CD8-positive, alpha-beta memory T cell (primary cell): ENCODE measurements at regions not wholly inside any gene's neighbourhood (a gene's known extent, or its start where the extent isn't known, plus 50 kb on each side); places are given as distances from the start of the nearest gene placed in this dataset.

ENCODE experiments used
- CTCF ChIA-PET: fragments of 350-600 bp; sonication (Branson Sonifier 250); formaldehyde crosslinking; loops from one replicate; lab custom pipeline; 2021; ENCODE audit warnings: antibody characterized with exemption; lab: Charles Lee
- POLR2A ChIA-PET: fragments of 350-600 bp; sonication (Branson Sonifier 250); formaldehyde crosslinking; loops from one replicate; lab custom pipeline; 2021; ENCODE audit warnings: antibody characterized with exemption; lab: Charles Lee
- DNase-seq, 5 donors: peaks; one replicate each; pipeline versions ENCODE4 v3.0.0 to v3.0.0-alpha.2; 2020 to 2022; ENCODE audit warnings: mixed read lengths in 1 of 5
- H3K27ac ChIP-seq: one replicate; pipeline ENCODE4 v1.7.0; 2013; ENCODE audit warnings: low read depth, mild to moderate bottlenecking, low read length, moderate library complexity
- H3K27me3 ChIP-seq: 2 replicates; pipeline ENCODE4 v1.7.0; 2013; ENCODE audit warnings: low read length, mild to moderate bottlenecking; ENCODE audit not compliant: insufficient read depth, poor library complexity, severe bottlenecking
- H3K36me3 ChIP-seq: 2 replicates; pipeline ENCODE4 v1.7.0; 2013; ENCODE audit warnings: mild to moderate bottlenecking, low read length, moderate library complexity; ENCODE audit not compliant: insufficient read depth
- H3K4me1 ChIP-seq: 2 replicates; pipeline ENCODE4 v1.7.0; 2013; ENCODE audit warnings: mild to moderate bottlenecking, low read length, moderate library complexity; ENCODE audit not compliant: insufficient read depth
- H3K4me3 ChIP-seq: 2 replicates; pipeline ENCODE4 v1.7.0; 2013; ENCODE audit warnings: mild to moderate bottlenecking, low read length
- H3K9me3 ChIP-seq: 2 replicates; pipeline ENCODE4 v1.7.0; 2013; ENCODE audit warnings: mild to moderate bottlenecking, low read length
- H3K27ac Mint-ChIP-seq, 8 donors: one replicate each; pipeline ENCODE4 v1.8.0; 2020 to 2021; ENCODE audit warnings: mixed read lengths in 8 of 8, mild to moderate bottlenecking in 6 of 8, inconsistent platforms in 3 of 8, moderate library complexity in 3 of 8
- H3K27me3 Mint-ChIP-seq, 2 donors: one replicate each; pipeline ENCODE4 v1.8.0; 2020 to 2021; ENCODE audit warnings: mixed read lengths in 2 of 2, mild to moderate bottlenecking in 1 of 2, moderate library complexity in 1 of 2
- H3K36me3 Mint-ChIP-seq, 3 donors: one replicate each; pipeline ENCODE4 v1.8.0; 2020 to 2021; ENCODE audit warnings: mixed read lengths in 3 of 3, inconsistent platforms in 1 of 3, mild to moderate bottlenecking in 1 of 3
- H3K4me1 Mint-ChIP-seq, 3 donors: one replicate each; pipeline ENCODE4 v1.8.0; 2020 to 2021; ENCODE audit warnings: mixed read lengths in 3 of 3, inconsistent platforms in 1 of 3, mild to moderate bottlenecking in 1 of 3
- H3K4me3 Mint-ChIP-seq, 7 donors: one replicate each; pipeline ENCODE4 v1.8.0; 2020 to 2021; ENCODE audit warnings: mixed read lengths in 7 of 7, mild to moderate bottlenecking in 6 of 7, moderate library complexity in 4 of 7, inconsistent platforms in 2 of 7
- H3K9me3 Mint-ChIP-seq, 5 donors: one replicate each; pipeline ENCODE4 v1.8.0; 2020 to 2022; ENCODE audit warnings: mixed read lengths in 5 of 5, mild to moderate bottlenecking in 3 of 5, moderate library complexity in 2 of 5, inconsistent platforms in 1 of 5

GRCh38 chr2:220090050-220090449 lies 462.6 kb downstream of the SLC4A3 start:
- no peak for DNase-seq
- Histone ChIP-seq H3K4me3 (no peak overlapping the region), H3K27ac (no peak overlapping the region), H3K36me3 (no peaks in the 10 kb centered on the region), H3K4me1 (no peaks in the 10 kb centered on the region), H3K9me3 (no peaks in the 10 kb centered on the region), H3K27me3 (no peaks in the 10 kb centered on the region)
- Mint-ChIP-seq H3K27ac (no peak overlapping the region), H3K36me3 (no peaks in the 10 kb centered on the region), H3K4me1 (no peaks in the 10 kb centered on the region), H3K27me3 (peaks cover 0 to 4% of the 10 kb centered on the region in 2 donors), H3K4me3 (no peak overlapping the region), H3K9me3 (peaks cover 0 to 4% (median 0%) of the 10 kb centered on the region in 5 donors)
- CTCF ChIA-PET = no interaction called here
- POLR2A ChIA-PET = no interaction called here

- no peaks in the 10 kb centered on the region for H3K27me3 ChIP-seq
- H3K36me3 Mint-ChIP-seq = no peaks in the 10 kb centered on the region
- H3K9me3 Mint-ChIP-seq = peaks cover 0 to 5% (median 0%) of the 10 kb centered on the region in 5 donors
- no peak overlapping the region for H3K27ac ChIP-seq
- ChIA-PET POLR2A (no interaction called here), CTCF (no interaction called here)
- H3K27ac Mint-ChIP-seq = no peak overlapping the region
- no peak overlapping the region for H3K4me3 Mint-ChIP-seq
- no peaks in the 10 kb centered on the region for H3K4me1 Mint-ChIP-seq
- H3K9me3 ChIP-seq = no peaks in the 10 kb centered on the region
- no peaks in the 10 kb centered on the region for H3K4me1 ChIP-seq
- DNase-seq = no peak
- peaks cover 0 to 7% of the 10 kb centered on the region in 2 donors for H3K27me3 Mint-ChIP-seq
- H3K36me3 ChIP-seq = no peaks in the 10 kb centered on the region
- H3K4me3 ChIP-seq = no peak overlapping the region
These were observed 469.0 kb downstream of the SLC4A3 start for GRCh38 chr2:220096406-220096805.

- no peak for DNase-seq
- no peak overlapping the region for H3K4me3 Mint-ChIP-seq
- POLR2A ChIA-PET = no interaction called here
These were observed 474.6 kb downstream of the SLC4A3 start for GRCh38 chr2:220101980-220102379.

DNA sequence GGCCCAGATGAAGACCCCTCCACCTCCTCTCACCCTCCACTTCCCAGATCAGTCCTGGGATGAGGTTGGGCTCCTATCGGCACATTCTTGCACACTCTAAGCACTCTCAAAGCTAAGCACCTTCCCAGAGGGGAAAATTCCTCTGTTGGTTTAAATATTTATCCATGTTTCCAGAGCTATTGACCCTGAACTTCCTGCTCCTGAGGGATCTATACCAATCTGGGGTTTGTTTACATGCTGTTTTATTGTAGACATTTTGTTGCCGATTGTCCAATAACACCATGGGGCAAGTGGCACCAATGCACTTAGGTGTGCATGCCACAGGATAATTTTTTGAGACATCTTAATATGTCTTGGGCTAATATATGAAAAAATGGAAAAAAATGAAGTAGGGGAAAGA lies 476.2 kb downstream of the SLC4A3 start:
- no peak for DNase-seq
- ChIA-PET POLR2A (no interaction called here), CTCF (no interaction called here)
- Mint-ChIP-seq H3K27ac (no peak overlapping the region), H3K4me3 (no peak overlapping the region), H3K9me3 (peaks cover 0 to 2% (median 0%) of the 10 kb centered on the region in 5 donors), H3K4me1 (no peaks in the 10 kb centered on the region), H3K36me3 (no peaks in the 10 kb centered on the region), H3K27me3 (no peaks in the 10 kb centered on the region)
- no peaks in the 10 kb centered on the region for H3K36me3 ChIP-seq
- no peaks in the 10 kb centered on the region for H3K4me1 ChIP-seq
- no peaks in the 10 kb centered on the region for H3K27me3 ChIP-seq
- H3K9me3 ChIP-seq = no peaks in the 10 kb centered on the region
- no peak overlapping the region for H3K4me3 ChIP-seq
- no peak overlapping the region for H3K27ac ChIP-seq

More at GRCh38 chr2:220101980-220102379, 474.6 kb downstream of the SLC4A3 start:
- no peaks in the 10 kb centered on the region for H3K36me3 ChIP-seq
- peaks cover 0 to 2% (median 0%) of the 10 kb centered on the region in 5 donors for H3K9me3 Mint-ChIP-seq
- CTCF ChIA-PET = no interaction called here
- H3K36me3 Mint-ChIP-seq = no peaks in the 10 kb centered on the region
- H3K27ac ChIP-seq = no peak overlapping the region
- H3K4me3 ChIP-seq = no peak overlapping the region
- no peak overlapping the region for H3K27ac Mint-ChIP-seq
- H3K4me1 Mint-ChIP-seq = no peaks in the 10 kb centered on the region
- H3K4me1 ChIP-seq = no peaks in the 10 kb centered on the region
- H3K9me3 ChIP-seq = no peaks in the 10 kb centered on the region
- no peaks in the 10 kb centered on the region for H3K27me3 Mint-ChIP-seq
- H3K27me3 ChIP-seq = no peaks in the 10 kb centered on the region

DNA sequence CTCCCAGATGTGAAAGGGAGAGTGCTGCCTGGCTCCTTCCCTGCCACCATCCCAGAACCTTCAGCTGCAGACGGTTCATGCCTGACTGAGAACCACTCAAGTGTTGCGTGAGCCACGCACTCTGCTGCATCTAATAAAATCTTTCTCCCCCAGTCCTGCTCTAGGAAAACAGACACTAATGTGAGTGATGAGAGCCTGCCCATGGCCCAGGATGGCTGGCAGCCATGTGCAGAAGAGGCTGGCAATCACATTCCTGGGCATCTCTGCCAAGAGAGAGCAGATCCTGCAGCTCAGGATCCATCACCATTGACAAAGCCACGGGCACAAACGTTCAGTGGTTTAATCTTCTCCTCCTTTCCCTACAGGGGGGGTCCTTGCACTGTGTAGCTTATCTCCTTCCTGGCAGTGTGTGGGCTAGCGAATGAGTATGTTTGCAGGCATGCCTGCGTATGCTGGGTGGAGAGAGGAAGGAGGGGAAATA lies 477.5 kb downstream of the SLC4A3 start:
- Histone ChIP-seq H3K27ac (no peak overlapping the region), H3K9me3 (no peaks in the 10 kb centered on the region), H3K27me3 (no peaks in the 10 kb centered on the region), H3K36me3 (no peaks in the 10 kb centered on the region), H3K4me3 (no peak overlapping the region), H3K4me1 (no peaks in the 10 kb centered on the region)
- Mint-ChIP-seq H3K9me3 (peaks cover 0 to 1% (median 0%) of the 10 kb centered on the region in 5 donors), H3K36me3 (no peaks in the 10 kb centered on the region), H3K27ac (peak overlapping the region in 1 of 8 donors; percentile 75), H3K4me1 (no peaks in the 10 kb centered on the region), H3K27me3 (no peaks in the 10 kb centered on the region), H3K4me3 (no peak overlapping the region)
- CTCF ChIA-PET = no interaction called here
- POLR2A ChIA-PET = no interaction called here
- DNase-seq = no peak

GRCh38 chr2:220106065-220106464 lies 478.6 kb downstream of the SLC4A3 start:
- Histone ChIP-seq H3K9me3 (no peaks in the 10 kb centered on the region), H3K27me3 (no peaks in the 10 kb centered on the region), H3K4me1 (no peaks in the 10 kb centered on the region), H3K27ac (no peak overlapping the region), H3K4me3 (no peak overlapping the region), H3K36me3 (no peaks in the 10 kb centered on the region)
- peaks cover 0 to 1% (median 0%) of the 10 kb centered on the region in 5 donors for H3K9me3 Mint-ChIP-seq
- H3K36me3 Mint-ChIP-seq = no peaks in the 10 kb centered on the region
- no peak overlapping the region for H3K4me3 Mint-ChIP-seq
- POLR2A ChIA-PET = no interaction called here
- no peaks in the 10 kb centered on the region for H3K27me3 Mint-ChIP-seq
- DNase-seq = no peak
- no peak overlapping the region for H3K27ac Mint-ChIP-seq
- H3K4me1 Mint-ChIP-seq = no peaks in the 10 kb centered on the region
- CTCF ChIA-PET = no interaction called here

DNA sequence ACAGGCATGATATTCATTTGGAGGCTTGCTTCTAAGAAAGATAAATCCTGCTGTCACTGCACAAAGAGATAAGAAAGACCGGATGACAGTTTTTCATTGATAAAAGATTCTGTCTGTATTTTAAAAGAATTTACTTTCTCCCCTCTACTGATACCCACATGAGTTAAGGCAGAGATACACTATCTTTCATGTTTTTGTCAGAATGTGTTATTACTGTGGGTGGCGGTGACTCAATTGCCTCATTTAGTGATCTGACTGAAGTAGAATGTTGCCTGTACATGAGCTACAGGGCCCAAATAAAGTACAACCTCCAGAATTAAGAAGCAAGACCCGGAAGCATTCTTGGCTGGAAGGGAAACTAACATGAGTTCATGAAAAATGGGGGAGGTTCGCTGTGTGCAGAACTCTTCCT lies 480.0 kb downstream of the SLC4A3 start:
- H3K4me3 ChIP-seq = no peak overlapping the region
- Mint-ChIP-seq H3K27ac (no peak overlapping the region), H3K4me1 (no peaks in the 10 kb centered on the region), H3K27me3 (no peaks in the 10 kb centered on the region), H3K4me3 (no peak overlapping the region), H3K9me3 (peaks cover 0 to 1% (median 0%) of the 10 kb centered on the region in 5 donors), H3K36me3 (no peaks in the 10 kb centered on the region)
- H3K9me3 ChIP-seq = no peaks in the 10 kb centered on the region
- no peaks in the 10 kb centered on the region for H3K36me3 ChIP-seq
- H3K4me1 ChIP-seq = no peaks in the 10 kb centered on the region
- no peak for DNase-seq
- no peaks in the 10 kb centered on the region for H3K27me3 ChIP-seq
- H3K27ac ChIP-seq = no peak overlapping the region
- POLR2A ChIA-PET = no interaction called here
- CTCF ChIA-PET = no interaction called here

- no peaks in the 10 kb centered on the region for H3K27me3 ChIP-seq
- no peaks in the 10 kb centered on the region for H3K4me1 ChIP-seq
- Mint-ChIP-seq H3K9me3 (peaks cover 0 to 6% (median 2%) of the 10 kb centered on the region in 5 donors), H3K36me3 (no peaks in the 10 kb centered on the region), H3K27ac (no peak overlapping the region), H3K27me3 (peaks cover 0 to 5% of the 10 kb centered on the region in 2 donors), H3K4me1 (no peaks in the 10 kb centered on the region), H3K4me3 (no peak overlapping the region)
- CTCF ChIA-PET = no interaction called here
- no peaks in the 10 kb centered on the region for H3K36me3 ChIP-seq
- no peak overlapping the region for H3K4me3 ChIP-seq
- no peak for DNase-seq
- POLR2A ChIA-PET = no interaction called here
- H3K27ac ChIP-seq = no peak overlapping the region
- H3K9me3 ChIP-seq = no peaks in the 10 kb centered on the region
These were observed 487.0 kb downstream of the SLC4A3 start for GRCh38 chr2:220114443-220114842.
